ENCODE measurements at regions not wholly inside any gene's neighbourhood (a gene's known extent, or its start where the extent isn't known, plus 50 kb on each side); places are given as distances from the start of the nearest gene placed in this dataset.

DNA sequence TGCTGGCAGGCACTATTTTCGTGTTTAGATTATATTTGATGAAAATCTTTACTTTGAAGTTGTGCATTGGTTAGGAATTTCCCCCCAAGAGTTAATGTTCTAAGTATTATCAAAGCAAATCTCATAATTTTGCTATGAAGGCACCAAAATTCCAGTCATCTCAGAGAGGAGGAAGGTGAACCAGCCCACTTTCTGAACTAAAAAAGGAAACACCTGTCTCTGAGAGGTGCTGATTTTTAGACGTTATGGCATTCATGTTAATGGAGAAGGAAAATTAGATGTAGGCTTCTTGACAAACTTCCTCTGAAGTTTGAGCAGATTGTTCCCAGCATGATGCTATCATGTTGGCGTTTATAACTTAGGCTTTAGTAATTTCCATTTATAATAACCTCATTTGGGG, 432.9 kb upstream of the ACTBL2 start:
- DNase-seq, result no peak
- ATAC-seq (ENCODE audit: low read depth in 2 of 2), result no peak
- no peaks in the 10 kb centered on the region for H3K27me3 Mint-ChIP-seq
- H3K4me3 ChIP-seq (ENCODE audit: low read depth, low read length), result no peak overlapping the region
- no peaks in the 10 kb centered on the region for H3K36me3 Mint-ChIP-seq
- no peaks in the 10 kb centered on the region for H3K27me3 ChIP-seq (ENCODE audit: control insufficient read depth, insufficient read depth, low read length)
- H3K36me3 ChIP-seq (ENCODE audit: control insufficient read depth, insufficient read depth, low read length), result no peaks in the 10 kb centered on the region
- H3K27ac ChIP-seq (ENCODE audit: insufficient read depth, low read length, poor library complexity, severe bottlenecking), result no peak overlapping the region
- no peak overlapping the region for H3K4me3 Mint-ChIP-seq
- H3K27ac Mint-ChIP-seq, result no peak overlapping the region
- H3K4me1 ChIP-seq (ENCODE audit: control insufficient read depth, insufficient read depth, low read length, poor library complexity, severe bottlenecking), result no peaks in the 10 kb centered on the region
- H3K9me3 ChIP-seq (ENCODE audit: control insufficient read depth in 2 of 2, low read length in 2 of 2), result no peaks in the 10 kb centered on the region
- no peaks in the 10 kb centered on the region for H3K4me1 Mint-ChIP-seq
- H3K9me3 Mint-ChIP-seq, result peaks cover 0 to 2% (median 0%) of the 10 kb centered on the region in 7 donors

DNA sequence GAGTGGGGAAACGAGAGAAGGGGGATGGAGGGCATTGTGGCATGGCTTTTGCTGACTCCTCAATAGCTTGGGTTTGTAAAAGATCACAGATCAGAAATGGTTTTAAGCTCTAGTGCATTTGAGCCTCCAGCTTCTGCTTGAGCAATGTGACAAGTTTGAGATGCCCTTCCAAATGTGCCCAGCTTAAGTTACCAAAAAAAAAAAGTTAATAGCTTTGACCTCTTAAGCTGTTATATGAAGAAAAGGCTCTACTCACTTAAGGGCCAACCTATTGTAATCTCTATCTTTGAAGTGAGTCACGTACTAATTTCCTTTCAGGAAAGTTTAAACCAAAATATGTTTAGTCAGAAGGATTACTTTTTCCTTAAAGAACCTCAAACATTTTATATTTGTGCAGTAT, 428.8 kb upstream of the ACTBL2 start:
- Mint-ChIP-seq H3K4me3 (no peak overlapping the region), H3K36me3 (no peaks in the 10 kb centered on the region), H3K4me1 (no peaks in the 10 kb centered on the region), H3K27me3 (no peaks in the 10 kb centered on the region), H3K9me3 (peaks cover 0 to 2% (median 0%) of the 10 kb centered on the region in 7 donors), H3K27ac (no peak overlapping the region)
- H3K4me1 ChIP-seq (ENCODE audit: control insufficient read depth, insufficient read depth, low read length, poor library complexity, severe bottlenecking), result no peaks in the 10 kb centered on the region
- no peaks in the 10 kb centered on the region for H3K27me3 ChIP-seq (ENCODE audit: control insufficient read depth, insufficient read depth, low read length)
- H3K36me3 ChIP-seq (ENCODE audit: control insufficient read depth, insufficient read depth, low read length), result no peaks in the 10 kb centered on the region
- DNase-seq (no peak), ATAC-seq (ENCODE audit: low read depth in 2 of 2) (no peak)
- no peak overlapping the region for H3K4me3 ChIP-seq (ENCODE audit: low read depth, low read length)
- no peak overlapping the region for H3K27ac ChIP-seq (ENCODE audit: insufficient read depth, low read length, poor library complexity, severe bottlenecking)
- H3K9me3 ChIP-seq (ENCODE audit: control insufficient read depth in 2 of 2, low read length in 2 of 2), result no peaks in the 10 kb centered on the region

DNA sequence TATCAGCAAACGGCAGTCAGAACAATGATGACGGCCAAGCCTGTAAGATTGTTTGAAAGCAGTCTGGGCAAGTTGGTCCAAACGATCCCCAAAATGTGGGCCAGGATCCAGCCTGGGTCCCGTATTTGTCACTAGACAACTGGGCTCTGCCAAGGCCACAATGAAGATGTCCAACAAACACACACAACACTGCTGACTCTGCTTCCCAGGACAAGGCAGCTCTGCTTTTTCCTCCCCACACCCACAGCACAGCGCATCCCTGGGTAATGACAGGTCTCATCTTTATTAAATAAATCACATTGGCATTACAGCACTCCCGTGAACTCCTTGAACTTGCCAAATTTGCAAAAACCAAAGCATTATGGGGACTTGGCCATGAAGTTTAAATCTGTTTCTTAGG, 424.1 kb upstream of the ACTBL2 start:
- Histone ChIP-seq H3K27ac (ENCODE audit: insufficient read depth, low read length, poor library complexity, severe bottlenecking) (no peak overlapping the region), H3K36me3 (ENCODE audit: control insufficient read depth, insufficient read depth, low read length) (no peaks in the 10 kb centered on the region), H3K9me3 (ENCODE audit: control insufficient read depth in 2 of 2, low read length in 2 of 2) (no peaks in the 10 kb centered on the region), H3K4me3 (ENCODE audit: low read depth, low read length) (no peak overlapping the region), H3K4me1 (ENCODE audit: control insufficient read depth, insufficient read depth, low read length, poor library complexity, severe bottlenecking) (no peaks in the 10 kb centered on the region), H3K27me3 (ENCODE audit: control insufficient read depth, insufficient read depth, low read length) (no peaks in the 10 kb centered on the region)
- H3K36me3 Mint-ChIP-seq, result no peaks in the 10 kb centered on the region
- ATAC-seq (ENCODE audit: low read depth in 2 of 2) (no peak), DNase-seq (no peak)
- H3K27me3 Mint-ChIP-seq, result no peaks in the 10 kb centered on the region
- no peak overlapping the region for H3K4me3 Mint-ChIP-seq
- H3K4me1 Mint-ChIP-seq, result no peaks in the 10 kb centered on the region
- H3K9me3 Mint-ChIP-seq, result peaks cover 0 to 2% (median 0%) of the 10 kb centered on the region in 7 donors
- no peak overlapping the region for H3K27ac Mint-ChIP-seq

DNA sequence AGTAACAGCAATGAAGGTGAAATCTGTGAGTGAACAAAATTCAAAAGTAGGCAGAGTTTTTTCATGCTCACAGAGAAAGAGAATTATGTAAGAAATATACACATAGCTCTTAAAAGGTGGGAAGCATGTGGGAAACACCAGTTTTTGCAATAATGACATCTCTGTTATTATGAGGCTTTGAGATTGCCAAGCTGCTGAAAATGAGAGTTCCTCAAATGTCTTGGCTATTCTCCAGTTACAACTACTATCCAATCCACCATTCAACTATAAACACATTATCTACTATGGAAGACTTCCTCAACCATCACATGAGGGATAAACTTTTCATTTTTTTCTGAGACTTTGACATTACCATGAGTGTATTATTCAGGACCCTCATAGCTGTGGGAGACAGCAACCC, 420.8 kb upstream of the ACTBL2 start:
- Histone ChIP-seq H3K27ac (ENCODE audit: insufficient read depth, low read length, poor library complexity, severe bottlenecking) (no peak overlapping the region), H3K4me1 (ENCODE audit: control insufficient read depth, insufficient read depth, low read length, poor library complexity, severe bottlenecking) (no peaks in the 10 kb centered on the region), H3K4me3 (ENCODE audit: low read depth, low read length) (no peak overlapping the region), H3K9me3 (ENCODE audit: control insufficient read depth in 2 of 2, low read length in 2 of 2) (no peaks in the 10 kb centered on the region), H3K36me3 (ENCODE audit: control insufficient read depth, insufficient read depth, low read length) (no peaks in the 10 kb centered on the region), H3K27me3 (ENCODE audit: control insufficient read depth, insufficient read depth, low read length) (no peaks in the 10 kb centered on the region)
- no peak overlapping the region for H3K27ac Mint-ChIP-seq
- DNase-seq (no peak), ATAC-seq (ENCODE audit: low read depth in 2 of 2) (no peak)
- H3K4me1 Mint-ChIP-seq, result no peaks in the 10 kb centered on the region
- H3K4me3 Mint-ChIP-seq, result no peak overlapping the region
- peaks cover 0 to 2% (median 0%) of the 10 kb centered on the region in 7 donors for H3K9me3 Mint-ChIP-seq
- no peaks in the 10 kb centered on the region for H3K27me3 Mint-ChIP-seq
- no peaks in the 10 kb centered on the region for H3K36me3 Mint-ChIP-seq

GRCh38 chr5:57902095-57902494, 419.5 kb upstream of the ACTBL2 start:
- H3K36me3 ChIP-seq (ENCODE audit: control insufficient read depth, insufficient read depth, low read length), result no peaks in the 10 kb centered on the region
- no peaks in the 10 kb centered on the region for H3K36me3 Mint-ChIP-seq
- H3K27me3 ChIP-seq (ENCODE audit: control insufficient read depth, insufficient read depth, low read length), result no peaks in the 10 kb centered on the region
- no peaks in the 10 kb centered on the region for H3K27me3 Mint-ChIP-seq
- no peak overlapping the region for H3K27ac ChIP-seq (ENCODE audit: insufficient read depth, low read length, poor library complexity, severe bottlenecking)
- no peak overlapping the region for H3K4me3 ChIP-seq (ENCODE audit: low read depth, low read length)
- no peaks in the 10 kb centered on the region for H3K9me3 Mint-ChIP-seq
- no peaks in the 10 kb centered on the region for H3K9me3 ChIP-seq (ENCODE audit: control insufficient read depth in 2 of 2, low read length in 2 of 2)
- DNase-seq (no peak), ATAC-seq (ENCODE audit: low read depth in 2 of 2) (no peak)
- no peak overlapping the region for H3K4me3 Mint-ChIP-seq
- H3K27ac Mint-ChIP-seq, result no peak overlapping the region
- H3K4me1 Mint-ChIP-seq, result no peaks in the 10 kb centered on the region
- no peaks in the 10 kb centered on the region for H3K4me1 ChIP-seq (ENCODE audit: control insufficient read depth, insufficient read depth, low read length, poor library complexity, severe bottlenecking)

DNA sequence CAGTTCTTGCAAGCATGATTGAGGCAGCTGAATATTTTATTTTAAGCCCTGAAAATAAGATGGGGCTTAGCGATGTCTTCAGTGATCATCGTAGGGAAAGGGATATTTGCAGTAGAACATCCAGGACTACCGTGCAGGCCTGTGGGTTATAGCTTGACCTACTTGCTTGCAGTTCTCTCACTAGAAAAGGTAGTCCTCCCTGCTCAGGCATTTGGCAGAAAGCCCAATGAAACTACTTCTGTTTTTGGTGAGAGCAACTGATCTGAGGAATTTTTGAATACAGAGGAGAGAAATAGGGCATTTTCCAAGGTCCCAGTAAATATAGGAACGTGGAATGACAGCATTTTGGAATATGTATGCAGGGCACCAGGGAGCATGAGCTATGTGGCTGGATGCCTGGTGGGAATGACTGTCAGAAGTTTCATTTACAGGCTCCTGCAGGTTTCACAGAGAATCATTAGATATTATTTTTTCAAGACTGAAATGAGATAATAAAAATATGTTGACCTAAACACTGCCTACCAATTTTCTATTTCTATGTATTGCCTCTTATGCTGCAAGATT, 417.9 kb upstream of the ACTBL2 start:
- no peaks in the 10 kb centered on the region for H3K4me1 Mint-ChIP-seq
- H3K4me1 ChIP-seq (ENCODE audit: control insufficient read depth, insufficient read depth, low read length, poor library complexity, severe bottlenecking), result no peaks in the 10 kb centered on the region
- H3K27ac ChIP-seq (ENCODE audit: insufficient read depth, low read length, poor library complexity, severe bottlenecking), result no peak overlapping the region
- ATAC-seq (ENCODE audit: low read depth in 2 of 2) (no peak), DNase-seq (no peak)
- H3K9me3 Mint-ChIP-seq, result no peaks in the 10 kb centered on the region
- H3K27me3 Mint-ChIP-seq, result no peaks in the 10 kb centered on the region
- H3K27me3 ChIP-seq (ENCODE audit: control insufficient read depth, insufficient read depth, low read length), result no peaks in the 10 kb centered on the region
- H3K27ac Mint-ChIP-seq, result no peak overlapping the region
- H3K4me3 ChIP-seq (ENCODE audit: low read depth, low read length), result no peak overlapping the region
- no peaks in the 10 kb centered on the region for H3K36me3 ChIP-seq (ENCODE audit: control insufficient read depth, insufficient read depth, low read length)
- H3K9me3 ChIP-seq (ENCODE audit: control insufficient read depth in 2 of 2, low read length in 2 of 2), result no peaks in the 10 kb centered on the region
- H3K36me3 Mint-ChIP-seq, result no peaks in the 10 kb centered on the region
- no peak overlapping the region for H3K4me3 Mint-ChIP-seq

DNA sequence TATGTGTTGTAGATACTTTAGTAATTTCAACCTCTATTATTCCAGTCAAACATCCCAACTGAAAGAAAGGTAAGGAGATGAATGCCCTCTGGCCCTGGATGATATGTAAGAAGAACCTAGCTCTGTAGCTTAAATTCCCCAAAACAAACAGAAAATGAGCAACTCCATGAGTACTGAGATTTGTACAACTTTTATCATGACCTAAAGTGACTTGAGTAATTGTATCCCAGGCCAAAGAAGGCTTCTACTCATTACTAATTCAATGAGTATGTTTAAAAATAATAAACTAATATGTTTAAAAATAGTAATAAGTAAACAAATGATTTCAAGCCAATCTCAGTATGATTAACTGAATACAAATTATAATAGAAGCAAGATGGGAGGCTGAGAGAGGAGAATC, 414.0 kb upstream of the ACTBL2 start:
- Histone ChIP-seq H3K36me3 (ENCODE audit: control insufficient read depth, insufficient read depth, low read length) (no peaks in the 10 kb centered on the region), H3K4me3 (ENCODE audit: low read depth, low read length) (no peak overlapping the region), H3K4me1 (ENCODE audit: control insufficient read depth, insufficient read depth, low read length, poor library complexity, severe bottlenecking) (no peaks in the 10 kb centered on the region), H3K9me3 (ENCODE audit: control insufficient read depth in 2 of 2, low read length in 2 of 2) (no peaks in the 10 kb centered on the region), H3K27ac (ENCODE audit: insufficient read depth, low read length, poor library complexity, severe bottlenecking) (no peak overlapping the region), H3K27me3 (ENCODE audit: control insufficient read depth, insufficient read depth, low read length) (no peaks in the 10 kb centered on the region)
- Mint-ChIP-seq H3K9me3 (no peaks in the 10 kb centered on the region), H3K4me3 (no peak overlapping the region), H3K36me3 (no peaks in the 10 kb centered on the region), H3K4me1 (no peaks in the 10 kb centered on the region), H3K27ac (no peak overlapping the region), H3K27me3 (no peaks in the 10 kb centered on the region)
- ATAC-seq (ENCODE audit: low read depth in 2 of 2), result no peak
- DNase-seq, result no peak

DNA sequence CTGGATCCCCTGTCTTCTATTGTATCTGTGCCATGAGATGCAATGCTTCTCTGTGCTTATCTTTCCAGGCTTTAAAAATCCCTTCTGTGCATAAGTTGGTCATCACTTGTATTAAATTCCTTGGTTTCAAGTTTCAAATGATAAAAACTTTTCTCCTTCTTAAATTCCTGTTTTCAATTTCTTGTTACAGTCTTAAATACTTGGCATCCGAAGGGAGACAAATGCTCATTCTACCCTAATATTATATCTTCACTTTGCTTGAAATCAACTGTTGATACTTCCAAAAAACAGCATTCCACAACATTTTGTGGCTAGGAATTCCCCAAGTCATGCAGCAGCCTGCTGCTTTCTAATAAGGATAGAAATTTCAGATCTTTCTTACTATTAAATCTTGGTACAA, 413.2 kb upstream of the ACTBL2 start:
- Mint-ChIP-seq H3K27ac (no peak overlapping the region), H3K4me1 (no peaks in the 10 kb centered on the region), H3K4me3 (no peak overlapping the region), H3K36me3 (no peaks in the 10 kb centered on the region), H3K27me3 (no peaks in the 10 kb centered on the region), H3K9me3 (no peaks in the 10 kb centered on the region)
- Histone ChIP-seq H3K4me1 (ENCODE audit: control insufficient read depth, insufficient read depth, low read length, poor library complexity, severe bottlenecking) (no peaks in the 10 kb centered on the region), H3K27ac (ENCODE audit: insufficient read depth, low read length, poor library complexity, severe bottlenecking) (no peak overlapping the region), H3K9me3 (ENCODE audit: control insufficient read depth in 2 of 2, low read length in 2 of 2) (no peaks in the 10 kb centered on the region), H3K27me3 (ENCODE audit: control insufficient read depth, insufficient read depth, low read length) (no peaks in the 10 kb centered on the region), H3K4me3 (ENCODE audit: low read depth, low read length) (no peak overlapping the region), H3K36me3 (ENCODE audit: control insufficient read depth, insufficient read depth, low read length) (no peaks in the 10 kb centered on the region)
- DNase-seq (no peak), ATAC-seq (ENCODE audit: low read depth in 2 of 2) (no peak)

All from CD4-positive, CD25-positive, alpha-beta regulatory T cell (primary cell).